GM21723 (cell line): ENCODE measurements at regions not wholly inside any gene's neighbourhood (a gene's known extent, or its start where the extent isn't known, plus 50 kb on each side); places are given as distances from the start of the nearest gene placed in this dataset.
"Not testable (repeated sequence)": the region's sequence is repeated elsewhere in the genome, so short reads cannot be mapped to it uniquely, and the experiment has no call there.

ENCODE experiments used
- ATAC-seq: cut with Tn5 transposase; IDR thresholded peaks from one replicate; pipeline ENCODE4 v1.9.1; 2021; ENCODE audit warnings: mild to moderate bottlenecking, moderate library complexity; ENCODE audit not compliant: unreplicated experiment

- no peak for ATAC-seq
These were observed 129.0 kb upstream of the STX18 start for GRCh38 chr4:4670869-4671268.

- no peak for ATAC-seq
These were observed 126.7 kb upstream of the STX18 start for GRCh38 chr4:4668355-4669210.

- ATAC-seq: no peak
These were observed 125.8 kb upstream of the STX18 start for GRCh38 chr4:4667622-4668081.

GRCh38 chr4:4666693-4667621, 125.1 kb upstream of the STX18 start:
- no peak for ATAC-seq

GRCh38 chr4:4666187-4666586, 124.3 kb upstream of the STX18 start:
- ATAC-seq: no peak

- ATAC-seq: no peak
These were observed 122.4 kb upstream of the STX18 start for GRCh38 chr4:4664234-4664633.

- no peak for ATAC-seq
These were observed 121.2 kb upstream of the STX18 start for GRCh38 chr4:4663028-4663427.

GRCh38 chr4:4662230-4662629, 120.4 kb upstream of the STX18 start:
- no peak for ATAC-seq

GRCh38 chr4:4659871-4660651, 118.2 kb upstream of the STX18 start:
- ATAC-seq: no peak

- ATAC-seq: no peak
These were observed 116.2 kb upstream of the STX18 start for GRCh38 chr4:4658052-4658451.

GRCh38 chr4:4656977-4657376, 115.1 kb upstream of the STX18 start:
- ATAC-seq: no peak

GRCh38 chr4:4655901-4656300, 114.1 kb upstream of the STX18 start:
- no peak for ATAC-seq

- no peak for ATAC-seq
These were observed 113.2 kb upstream of the STX18 start for GRCh38 chr4:4655011-4655410.

- no peak for ATAC-seq
These were observed 110.2 kb upstream of the STX18 start for GRCh38 chr4:4651811-4652755.

GRCh38 chr4:4647041-4647440, 105.2 kb upstream of the STX18 start:
- ATAC-seq: no peak

- no peak for ATAC-seq
These were observed 103.9 kb upstream of the STX18 start for GRCh38 chr4:4645743-4646142.

- ATAC-seq: not testable (repeated sequence)
These were observed 102.4 kb upstream of the STX18 start for GRCh38 chr4:4644277-4644676.

- ATAC-seq: not testable (repeated sequence)
These were observed 101.9 kb upstream of the STX18 start for GRCh38 chr4:4643743-4644142.

- no peak for ATAC-seq
These were observed 101.5 kb upstream of the STX18 start for GRCh38 chr4:4643306-4643705.

GRCh38 chr4:4642496-4643000, 100.7 kb upstream of the STX18 start:
- no peak for ATAC-seq
